ENCODE measurements at regions not wholly inside any gene's neighbourhood (a gene's known extent, or its start where the extent isn't known, plus 50 kb on each side); places are given as distances from the start of the nearest gene placed in this dataset.

- no peaks in the 10 kb centered on the region for H3K36me3 ChIP-seq (replicated peaks in 1 of 2; ENCODE audit: control extremely low read depth in 1 of 2, control insufficient read depth in 1 of 2, extremely low read depth in 1 of 2, insufficient read depth in 2 of 2, low read length in 1 of 2)
- ATAC-seq (ENCODE audit: low read depth) (no peak), DNase-seq (no peak)
- no peak overlapping the region for H3K4me3 Mint-ChIP-seq
- intact Hi-C loops (cut with micrococcal nuclease), result no loop called here
- no peaks in the 10 kb centered on the region for H3K27me3 Mint-ChIP-seq
- no peaks in the 10 kb centered on the region for H3K9me3 Mint-ChIP-seq (ENCODE audit: insufficient read depth)
- H3K4me1 ChIP-seq (ENCODE audit: control insufficient read depth in 2 of 2, insufficient read depth in 2 of 2, low read length in 2 of 2), result no peaks in the 10 kb centered on the region
- H3K9ac ChIP-seq (ENCODE audit: low read length), result no peak overlapping the region
- H2AFZ ChIP-seq (ENCODE audit: insufficient read depth, low read depth, low read length, poor library complexity, severe bottlenecking), result no peak overlapping the region
- TF ChIP-seq EZH2 (IDR thresholded peaks at IDR 0.05; ENCODE audit: borderline replicate concordance, insufficient read depth, low read depth, low read length, poor library complexity, severe bottlenecking) (no peak), CTCF (IDR thresholded peaks at IDR 0.05) (no peak)
- no peak overlapping the region for H3K4me3 ChIP-seq (ENCODE audit: control extremely low read depth in 1 of 5, extremely low read depth in 1 of 5, insufficient read depth in 1 of 5, low read depth in 2 of 5, low read length in 4 of 5)
- no peaks in the 10 kb centered on the region for H3K27me3 ChIP-seq (replicated peaks in 1 of 4; ENCODE audit: control extremely low read depth in 1 of 4, control insufficient read depth in 3 of 4, insufficient read depth in 4 of 4, low read length in 3 of 4)
- ChIA-PET POLR2A (no interaction called here), CTCF (no interaction called here)
- no peaks in the 10 kb centered on the region for H3K79me2 ChIP-seq (ENCODE audit: control insufficient read depth, insufficient read depth, low read length)
- no peaks in the 10 kb centered on the region for H3K9me3 ChIP-seq (ENCODE audit: control extremely low read depth in 1 of 3, control insufficient read depth in 2 of 3, insufficient read depth in 1 of 3, low read length in 2 of 3)
- H3K4me1 Mint-ChIP-seq, result no peaks in the 10 kb centered on the region
- no CpG with 5 or more reads among the region's 3 CpGs for WGBS (ENCODE audit: insufficient coverage)
- H3K27ac Mint-ChIP-seq, result no peak overlapping the region
- no peak overlapping the region for H3K4me2 ChIP-seq (replicated peaks; ENCODE audit: low read depth, low read length, poor library complexity, severe bottlenecking)
- no peaks in the 10 kb centered on the region for H4K20me1 ChIP-seq (ENCODE audit: control insufficient read depth, insufficient read depth, low read length, poor library complexity, severe bottlenecking)
- no peak overlapping the region for H3K27ac ChIP-seq (ENCODE audit: low read length in 2 of 2)
These were observed 90.1 kb downstream of the KCNJ2 start for GRCh38 chr17:70259400-70259799.

DNA sequence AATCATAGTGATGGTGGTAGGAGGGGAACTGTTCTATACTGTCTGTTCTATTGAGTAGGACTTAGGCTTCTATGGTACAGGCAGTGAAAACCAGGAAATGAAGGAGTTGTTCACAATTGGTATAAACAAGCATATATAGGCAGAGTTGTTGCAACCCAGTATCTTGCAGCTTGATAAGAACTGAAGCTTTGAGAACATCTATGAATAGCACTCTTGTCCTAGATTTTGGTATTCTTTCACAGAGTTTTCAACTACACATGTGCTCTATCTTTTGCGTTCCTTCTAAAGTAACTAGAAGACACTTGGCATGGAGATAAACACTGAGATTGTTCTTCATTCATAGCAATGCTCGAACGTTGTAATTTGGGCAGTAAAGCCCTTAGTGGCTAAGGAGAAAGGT, 91.8 kb downstream of the KCNJ2 start:
- H2AFZ ChIP-seq (ENCODE audit: insufficient read depth, low read depth, low read length, poor library complexity, severe bottlenecking), result no peak overlapping the region
- no peaks in the 10 kb centered on the region for H3K4me1 ChIP-seq (ENCODE audit: control insufficient read depth in 2 of 2, insufficient read depth in 2 of 2, low read length in 2 of 2)
- DNase-seq (no peak), ATAC-seq (ENCODE audit: low read depth) (no peak)
- Mint-ChIP-seq H3K4me3 (no peak overlapping the region), H3K9me3 (ENCODE audit: insufficient read depth) (no peaks in the 10 kb centered on the region), H3K27me3 (no peaks in the 10 kb centered on the region), H3K4me1 (no peaks in the 10 kb centered on the region), H3K27ac (no peak overlapping the region)
- no peak overlapping the region for H3K4me2 ChIP-seq (replicated peaks; ENCODE audit: low read depth, low read length, poor library complexity, severe bottlenecking)
- no peaks in the 10 kb centered on the region for H3K79me2 ChIP-seq (ENCODE audit: control insufficient read depth, insufficient read depth, low read length)
- no peaks in the 10 kb centered on the region for H3K9me3 ChIP-seq (ENCODE audit: control extremely low read depth in 1 of 3, control insufficient read depth in 2 of 3, insufficient read depth in 1 of 3, low read length in 2 of 3)
- no peaks in the 10 kb centered on the region for H4K20me1 ChIP-seq (ENCODE audit: control insufficient read depth, insufficient read depth, low read length, poor library complexity, severe bottlenecking)
- H3K4me3 ChIP-seq (ENCODE audit: control extremely low read depth in 1 of 5, extremely low read depth in 1 of 5, insufficient read depth in 1 of 5, low read depth in 2 of 5, low read length in 4 of 5), result no peak overlapping the region
- H3K27me3 ChIP-seq (replicated peaks in 1 of 4; ENCODE audit: control extremely low read depth in 1 of 4, control insufficient read depth in 3 of 4, insufficient read depth in 4 of 4, low read length in 3 of 4), result no peaks in the 10 kb centered on the region
- CTCF ChIA-PET, result no interaction called here
- WGBS (ENCODE audit: insufficient coverage), result 93% methylated on average over 3 of the region's 3 CpGs
- POLR2A ChIA-PET, result no interaction called here
- intact Hi-C loops (cut with micrococcal nuclease), result no loop called here
- H3K27ac ChIP-seq (ENCODE audit: low read length in 2 of 2), result no peak overlapping the region
- TF ChIP-seq EZH2 (IDR thresholded peaks at IDR 0.05; ENCODE audit: borderline replicate concordance, insufficient read depth, low read depth, low read length, poor library complexity, severe bottlenecking) (no peak), CTCF (IDR thresholded peaks at IDR 0.05) (no peak)
- no peak overlapping the region for H3K9ac ChIP-seq (ENCODE audit: low read length)
- H3K36me3 ChIP-seq (replicated peaks in 1 of 2; ENCODE audit: control extremely low read depth in 1 of 2, control insufficient read depth in 1 of 2, extremely low read depth in 1 of 2, insufficient read depth in 2 of 2, low read length in 1 of 2), result no peaks in the 10 kb centered on the region

All from B cell (primary cell).